Trophoblast cell (in vitro differentiated cells and primary cell): ENCODE measurements at regions not wholly inside any gene's neighbourhood (a gene's known extent, or its start where the extent isn't known, plus 50 kb on each side); places are given as distances from the start of the nearest gene placed in this dataset.

Source experiments
- DNase-seq, 2 donors: peaks; one replicate each; pipeline ENCODE4 v3.0.0-alpha.2; 2016
- H2AFZ ChIP-seq: 2 replicates; pipeline ENCODE4 v1.6.1; 2013; ENCODE audit warnings: low read length, moderate library complexity, mild to moderate bottlenecking; ENCODE audit not compliant: insufficient read depth, poor library complexity
- H2AK5ac ChIP-seq: 2 replicates; pipeline ENCODE4 v1.6.1; 2013; ENCODE audit warnings: mild to moderate bottlenecking, low read length
- H2BK120ac ChIP-seq: 2 replicates; pipeline ENCODE4 v1.6.1; 2013; ENCODE audit warnings: low read length, mild to moderate bottlenecking, moderate library complexity; ENCODE audit not compliant: insufficient read depth, poor library complexity
- H2BK12ac ChIP-seq: 2 replicates; pipeline ENCODE4 v1.6.1; 2013; ENCODE audit warnings: mild to moderate bottlenecking, low read length, moderate library complexity
- H2BK5ac ChIP-seq: 2 replicates; pipeline ENCODE4 v1.6.1; 2013; ENCODE audit warnings: low read length, low read depth, moderate library complexity, mild to moderate bottlenecking; ENCODE audit not compliant: poor library complexity
- H3K14ac ChIP-seq: 2 replicates; pipeline ENCODE4 v1.6.1; 2013; ENCODE audit warnings: mild to moderate bottlenecking, low read length
- H3K18ac ChIP-seq: 2 replicates; pipeline ENCODE4 v1.6.1; 2013; ENCODE audit warnings: mild to moderate bottlenecking, low read length
- H3K23ac ChIP-seq: 2 replicates; pipeline ENCODE4 v1.6.1; 2013; ENCODE audit warnings: low read length
- H3K27ac ChIP-seq: 2 replicates; pipeline ENCODE4 v1.5.1; 2013; ENCODE audit warnings: low read depth, mild to moderate bottlenecking, inconsistent platforms, low read length, moderate library complexity
- H3K27me3 ChIP-seq: 2 replicates; pipeline ENCODE4 v1.6.1; 2013; ENCODE audit warnings: inconsistent platforms, mild to moderate bottlenecking, low read length, moderate library complexity; ENCODE audit not compliant: insufficient read depth
- H3K36me3 ChIP-seq, 2 experiments: 1 replicate in 1 of 2; 2 replicates in 1 of 2; pipeline ENCODE4 v1.6.1; 2013; ENCODE audit warnings: low read length in 2 of 2, mild to moderate bottlenecking in 2 of 2, moderate library complexity in 1 of 2; ENCODE audit not compliant: insufficient read depth in 2 of 2, control insufficient read depth in 1 of 2
- H3K4ac ChIP-seq: 2 replicates; pipeline ENCODE4 v1.6.1; 2013; ENCODE audit warnings: low read depth, mild to moderate bottlenecking, low read length, moderate library complexity
- H3K4me1 ChIP-seq, 2 experiments: 1 replicate in 1 of 2; 2 replicates in 1 of 2; pipeline ENCODE4 v1.6.1; 2013; ENCODE audit warnings: low read length in 2 of 2, mild to moderate bottlenecking in 2 of 2, moderate library complexity in 1 of 2; ENCODE audit not compliant: insufficient read depth in 2 of 2, control insufficient read depth in 1 of 2
- H3K4me2 ChIP-seq: 2 replicates; pipeline ENCODE4 v1.6.1; 2013; ENCODE audit warnings: inconsistent platforms, mild to moderate bottlenecking, low read length, moderate library complexity
- H3K4me3 ChIP-seq: 2 replicates; pipeline ENCODE4 v1.5.1; 2013; ENCODE audit warnings: mild to moderate bottlenecking, low read depth, low read length, inconsistent platforms
- H3K79me1 ChIP-seq: one replicate; pipeline ENCODE4 v1.6.1; 2013; ENCODE audit warnings: low read length
- H3K79me2 ChIP-seq: 2 replicates; pipeline ENCODE4 v1.6.1; 2013; ENCODE audit warnings: low read length, mild to moderate bottlenecking; ENCODE audit not compliant: control insufficient read depth, insufficient read depth, poor library complexity
- H3K9ac ChIP-seq: 2 replicates; pipeline ENCODE4 v1.6.1; 2013; ENCODE audit warnings: mild to moderate bottlenecking, low read length
- H3K9me3 ChIP-seq: 2 replicates; pipeline ENCODE4 v1.6.1; 2013; ENCODE audit warnings: low read depth, mild to moderate bottlenecking, control low read depth, inconsistent platforms, low read length; ENCODE audit not compliant: insufficient read depth
- H4K12ac ChIP-seq: 2 replicates; pipeline ENCODE4 v1.6.1; 2013; ENCODE audit warnings: low read depth, mild to moderate bottlenecking, low read length, moderate library complexity
- H4K8ac ChIP-seq: 2 replicates; pipeline ENCODE4 v1.6.1; 2013; ENCODE audit warnings: low read depth, mild to moderate bottlenecking, low read length, moderate library complexity
- H4K91ac ChIP-seq: one replicate; pipeline ENCODE4 v1.6.1; 2013; ENCODE audit warnings: low read depth, mild to moderate bottlenecking, low read length, moderate library complexity
- WGBS: extraction: QIAGEN DNeasy Blood & Tissue Kit; methylation state at CpG from one replicate; pipeline ENCODE4 v1.1.7; 2013; ENCODE audit warnings: missing lambda C conversion rate; ENCODE audit not compliant: insufficient read length, insufficient coverage; ENCODE audit errors: extremely low coverage; 5-methylcytosine and 5-hydroxymethylcytosine counted together

GRCh38 chr16:86143666-86144065 is 244.7 kb downstream of the IRF8 start:
- Histone ChIP-seq H3K27ac (no peak overlapping the region), H3K4me1 (no peaks in the 10 kb centered on the region), H3K23ac (no peak overlapping the region), H3K9me3 (no peaks in the 10 kb centered on the region), H3K79me2 (no peaks in the 10 kb centered on the region), H4K12ac (no peak overlapping the region), H2BK5ac (no peak overlapping the region), H3K79me1 (no peaks in the 10 kb centered on the region), H2BK120ac (no peak overlapping the region), H2AK5ac (no peak overlapping the region), H2BK12ac (no peak overlapping the region), H3K36me3 (no peaks in the 10 kb centered on the region), H4K8ac (no peak overlapping the region), H3K18ac (no peak overlapping the region), H3K9ac (no peak overlapping the region), H3K4me3 (no peak overlapping the region), H3K27me3 (no peaks in the 10 kb centered on the region), H2AFZ (no peak overlapping the region), H3K4ac (no peak overlapping the region), H3K14ac (no peak overlapping the region), H4K91ac (no peak overlapping the region), H3K4me2 (no peak overlapping the region)
- no peak for DNase-seq
- no CpG with 5 or more reads among the region's 4 CpGs for WGBS

- no peak overlapping the region for H3K4me2 ChIP-seq
- no peak overlapping the region for H3K23ac ChIP-seq
- DNase-seq = no peak
- H2BK12ac ChIP-seq = no peak overlapping the region
- H3K9me3 ChIP-seq = no peaks in the 10 kb centered on the region
- H3K4me1 ChIP-seq = no peaks in the 10 kb centered on the region
- no peaks in the 10 kb centered on the region for H3K79me2 ChIP-seq
- no peaks in the 10 kb centered on the region for H3K36me3 ChIP-seq
- H4K12ac ChIP-seq = no peak overlapping the region
- no peak overlapping the region for H4K8ac ChIP-seq
- no CpG with 5 or more reads among the region's 1 CpG for WGBS
- H3K79me1 ChIP-seq = no peaks in the 10 kb centered on the region
- no peak overlapping the region for H3K4me3 ChIP-seq
- H2BK120ac ChIP-seq = no peak overlapping the region
- H2BK5ac ChIP-seq = no peak overlapping the region
- H3K4ac ChIP-seq = no peak overlapping the region
- H2AK5ac ChIP-seq = no peak overlapping the region
- no peak overlapping the region for H3K9ac ChIP-seq
- H2AFZ ChIP-seq = no peak overlapping the region
- H4K91ac ChIP-seq = no peak overlapping the region
- no peak overlapping the region for H3K27ac ChIP-seq
- no peak overlapping the region for H3K18ac ChIP-seq
- H3K14ac ChIP-seq = no peak overlapping the region
- no peaks in the 10 kb centered on the region for H3K27me3 ChIP-seq
Measured at GRCh38 chr16:86145669-86146068, 246.7 kb downstream of the IRF8 start.

GRCh38 chr16:86150641-86151238 is 251.8 kb downstream of the IRF8 start:
- WGBS = no CpG with 5 or more reads among the region's 18 CpGs
- Histone ChIP-seq H3K23ac (no peak overlapping the region), H2AFZ (no peak overlapping the region)

GRCh38 chr16:86151239-86151851 is 252.4 kb downstream of the IRF8 start:
- H3K79me2 ChIP-seq = no peaks in the 10 kb centered on the region
- H3K27ac ChIP-seq = no peak overlapping the region
- no peaks in the 10 kb centered on the region for H3K9me3 ChIP-seq
- no peaks in the 10 kb centered on the region for H3K36me3 ChIP-seq
- no peaks in the 10 kb centered on the region for H3K27me3 ChIP-seq
- no peak overlapping the region for H3K18ac ChIP-seq
- DNase-seq = no peak
- no CpG with 5 or more reads among the region's 22 CpGs for WGBS
- H3K4me2 ChIP-seq = no peak overlapping the region
- H3K9ac ChIP-seq = no peak overlapping the region
- H3K23ac ChIP-seq = no peak overlapping the region
- H2AK5ac ChIP-seq = no peak overlapping the region
- no peak overlapping the region for H4K91ac ChIP-seq
- no peak overlapping the region for H3K14ac ChIP-seq
- H4K8ac ChIP-seq = no peak overlapping the region
- H2BK5ac ChIP-seq = no peak overlapping the region
- no peak overlapping the region for H2BK12ac ChIP-seq
- no peak overlapping the region for H3K4me3 ChIP-seq
- H2AFZ ChIP-seq = no peak overlapping the region
- no peak overlapping the region for H4K12ac ChIP-seq
- no peak overlapping the region for H3K4ac ChIP-seq
- no peak overlapping the region for H2BK120ac ChIP-seq
- no peaks in the 10 kb centered on the region for H3K4me1 ChIP-seq
- no peaks in the 10 kb centered on the region for H3K79me1 ChIP-seq

More at GRCh38 chr16:86150641-86151238, 251.8 kb downstream of the IRF8 start:
- Histone ChIP-seq H3K4ac (no peak overlapping the region), H3K18ac (no peak overlapping the region), H4K12ac (no peak overlapping the region), H2BK12ac (no peak overlapping the region), H3K36me3 (no peaks in the 10 kb centered on the region), H3K27ac (no peak overlapping the region), H2BK5ac (no peak overlapping the region), H3K79me1 (no peaks in the 10 kb centered on the region), H3K27me3 (no peaks in the 10 kb centered on the region), H3K9me3 (no peaks in the 10 kb centered on the region), H3K9ac (no peak overlapping the region), H4K8ac (no peak overlapping the region), H3K14ac (no peak overlapping the region), H3K4me3 (no peak overlapping the region), H3K79me2 (no peaks in the 10 kb centered on the region), H3K4me1 (no peaks in the 10 kb centered on the region), H2BK120ac (no peak overlapping the region), H3K4me2 (no peak overlapping the region), H4K91ac (no peak overlapping the region), H2AK5ac (no peak overlapping the region)
- no peak for DNase-seq
